SU-DHL-6 (cell line): ENCODE measurements at regions not wholly inside any gene's neighbourhood (a gene's known extent, or its start where the extent isn't known, plus 50 kb on each side); places are given as distances from the start of the nearest gene placed in this dataset.

Experiments
- H2AFZ ChIP-seq: fragments of 200-600 bp; sonication (generic); 2 replicates; pipeline ENCODE4 v1.6.1; 2014; ENCODE audit warnings: low read depth, mild to moderate bottlenecking, moderate library complexity, mixed read lengths, antibody characterized with exemption, low read length; ENCODE audit not compliant: severe bottlenecking
- H3F3A ChIP-seq: fragments of 200-600 bp; shearing (Covaris generic); 2 replicates; pipeline ENCODE4 v1.6.0; 2016; ENCODE audit warnings: antibody characterized with exemption, mild to moderate bottlenecking; ENCODE audit not compliant: insufficient read depth
- H3K27ac ChIP-seq: fragments of 200-600 bp; sonication (generic); 2 replicates; pipeline ENCODE4 v1.5.1; 2016; ENCODE audit warnings: low read depth, mild to moderate bottlenecking, low read length, moderate library complexity, mixed read lengths
- H3K27me3 ChIP-seq: fragments of 200-600 bp; sonication (generic), shearing (Covaris generic); 2 replicates; pipeline ENCODE4 v1.6.0; 2014; ENCODE audit warnings: mild to moderate bottlenecking, low read length
- H3K36me3 ChIP-seq: fragments of 200-600 bp; sonication (generic); 2 replicates; pipeline ENCODE4 v1.6.1; 2014; ENCODE audit warnings: mild to moderate bottlenecking, low read length, mixed read lengths
- H3K4me2 ChIP-seq: fragments of 300-600, 200-600 bp; shearing (Covaris generic), sonication (generic); 2 replicates; pipeline ENCODE4 v1.6.0; 2014; ENCODE audit warnings: low read length, low read depth, mild to moderate bottlenecking; ENCODE audit not compliant: poor library complexity, severe bottlenecking
- H3K4me3 ChIP-seq: fragments of 200-600 bp; sonication (generic); 2 replicates; pipeline ENCODE4 v1.5.1; 2014; ENCODE audit warnings: antibody characterized with exemption, low read length, mild to moderate bottlenecking, mixed read lengths; ENCODE audit not compliant: insufficient read depth, poor library complexity, severe bottlenecking
- H3K79me2 ChIP-seq: fragments of 200-600 bp; sonication (generic); 2 replicates; pipeline ENCODE4 v1.6.1; 2014; ENCODE audit warnings: mild to moderate bottlenecking, low read length, moderate library complexity; ENCODE audit not compliant: insufficient read depth
- H3K9ac ChIP-seq: fragments of 200-600 bp; sonication (generic); 2 replicates; pipeline ENCODE4 v1.7.0; 2014; ENCODE audit warnings: mild to moderate bottlenecking, low read length
- H3K9me2 ChIP-seq: fragments of 200-600 bp; sonication (generic); replicated peaks from 2 replicates; pipeline ENCODE4 v1.6.1; 2014; ENCODE audit warnings: low read length; ENCODE audit not compliant: insufficient read depth
- H3K9me3 ChIP-seq: fragments of 200-600 bp; sonication (generic); 2 replicates; pipeline ENCODE4 v1.6.1; 2014; ENCODE audit warnings: low read length, mixed read lengths; ENCODE audit not compliant: insufficient read depth
- H4K20me1 ChIP-seq: fragments of 200-600 bp; sonication (generic); 2 replicates; pipeline ENCODE4 v1.6.1; 2014; ENCODE audit warnings: low read depth, mild to moderate bottlenecking, antibody characterized with exemption, low read length, moderate library complexity, mixed read lengths
- CTCF ChIP-seq: fragments of 200-600 bp; sonication (generic); IDR thresholded peaks from one replicate; pipeline ENCODE4 v1.5.1; 2017; ENCODE audit warnings: antibody characterized with exemption, mild to moderate bottlenecking, low read length, moderate library complexity; ENCODE audit not compliant: insufficient read depth, poor library complexity, severe bottlenecking
- EZH2phosphoT487 ChIP-seq: fragments of 200-600 bp; sonication (generic), shearing (Covaris generic); conservative IDR thresholded peaks from 2 replicates; pipeline ENCODE4 v1.6.1; 2018; ENCODE audit warnings: mild to moderate bottlenecking, antibody characterized with exemption, low read length, moderate library complexity, mixed read lengths

GRCh38 chr3:187875863-187876262, 130.6 kb upstream of the BCL6 start:
- Histone ChIP-seq H3K79me2 (no peaks in the 10 kb centered on the region), H3K27ac (no peak overlapping the region), H3K4me2 (no peak overlapping the region), H3K4me3 (no peak overlapping the region), H3F3A (no peaks in the 10 kb centered on the region), H3K36me3 (no peaks in the 10 kb centered on the region), H3K9me3 (no peaks in the 10 kb centered on the region), H2AFZ (no peak overlapping the region), H3K9ac (no peak overlapping the region), H3K9me2 (no peaks in the 10 kb centered on the region), H4K20me1 (no peaks in the 10 kb centered on the region), H3K27me3 (no peaks in the 10 kb centered on the region)
- no peak for TF ChIP-seq CTCF
- TF ChIP-seq EZH2phosphoT487 = no peak

DNA sequence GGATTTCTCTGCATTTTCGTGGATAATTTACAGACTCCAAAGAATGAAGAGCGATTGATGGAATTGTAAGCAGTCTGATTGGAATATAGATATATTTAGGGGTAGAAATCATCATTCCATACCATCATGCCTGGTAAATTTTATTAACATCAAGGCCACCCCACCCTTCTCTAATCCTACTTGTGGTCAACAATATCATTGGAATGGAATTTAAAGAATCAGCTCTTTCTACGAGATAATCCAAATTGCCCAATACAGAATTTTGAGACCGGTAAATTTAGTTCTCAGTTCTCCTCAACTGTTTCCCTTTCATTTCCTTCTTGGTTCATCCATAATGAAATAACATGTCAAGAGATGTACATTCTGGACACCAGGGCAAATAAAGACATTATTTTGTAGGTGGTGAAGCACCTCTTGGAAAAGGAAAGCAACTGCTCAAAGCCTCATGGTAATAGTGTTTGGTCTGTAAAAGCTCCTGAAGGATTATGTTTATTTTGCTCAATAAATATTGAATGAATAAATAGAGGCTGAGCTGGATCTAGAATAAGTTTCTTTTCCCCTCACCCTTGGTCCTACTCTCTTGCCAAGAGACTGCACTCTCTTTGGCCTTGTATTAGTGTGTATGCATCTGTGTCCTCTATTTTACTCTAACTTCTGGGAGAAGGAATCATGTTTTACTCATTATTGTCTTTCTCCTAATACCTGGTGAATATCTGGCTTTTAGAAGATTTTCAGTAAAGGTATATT, 133.7 kb upstream of the BCL6 start:
- Histone ChIP-seq H3K27ac (no peak overlapping the region), H3K9me3 (no peaks in the 10 kb centered on the region), H2AFZ (no peak overlapping the region), H3K27me3 (no peaks in the 10 kb centered on the region), H3K9me2 (no peaks in the 10 kb centered on the region), H3F3A (no peaks in the 10 kb centered on the region), H3K4me2 (no peak overlapping the region), H3K79me2 (no peaks in the 10 kb centered on the region), H3K36me3 (no peaks in the 10 kb centered on the region), H3K9ac (no peak overlapping the region), H4K20me1 (no peaks in the 10 kb centered on the region), H3K4me3 (no peak overlapping the region)
- TF ChIP-seq EZH2phosphoT487 (no peak), CTCF (no peak)

- H3K9me3 ChIP-seq = no peaks in the 10 kb centered on the region
- no peaks in the 10 kb centered on the region for H3F3A ChIP-seq
- no peaks in the 10 kb centered on the region for H3K36me3 ChIP-seq
- no peak overlapping the region for H3K4me3 ChIP-seq
- no peaks in the 10 kb centered on the region for H3K9me2 ChIP-seq
- no peaks in the 10 kb centered on the region for H4K20me1 ChIP-seq
- no peaks in the 10 kb centered on the region for H3K27me3 ChIP-seq
- H3K79me2 ChIP-seq = no peaks in the 10 kb centered on the region
- no peak overlapping the region for H3K27ac ChIP-seq
- H3K4me2 ChIP-seq = no peak overlapping the region
- no peak overlapping the region for H3K9ac ChIP-seq
- no peak for TF ChIP-seq CTCF
- TF ChIP-seq EZH2phosphoT487 = no peak
- no peak overlapping the region for H2AFZ ChIP-seq
These were observed 135.2 kb upstream of the BCL6 start for GRCh38 chr3:187880441-187880840.
